A673 (cell line): ENCODE measurements at regions not wholly inside any gene's neighbourhood (a gene's known extent, or its start where the extent isn't known, plus 50 kb on each side); places are given as distances from the start of the nearest gene placed in this dataset.

Experiments used
- CTCF ChIP-seq: fragments of 300-800, 200-600 bp; sonication (generic); conservative IDR thresholded peaks from 2 replicates; pipeline ENCODE4 v1.5.1; 2017; ENCODE audit warnings: low read depth, mild to moderate bottlenecking, antibody characterized with exemption, low read length, moderate library complexity, mixed read lengths
- EZH2 ChIP-seq: fragments of 200-600 bp; sonication (generic); IDR thresholded peaks from 2 replicates; pipeline ENCODE4 v1.6.1; 2017; ENCODE audit warnings: borderline replicate concordance, low read depth, mild to moderate bottlenecking, mixed read lengths, antibody characterized with exemption, low read length; ENCODE audit not compliant: poor library complexity, severe bottlenecking

DNA sequence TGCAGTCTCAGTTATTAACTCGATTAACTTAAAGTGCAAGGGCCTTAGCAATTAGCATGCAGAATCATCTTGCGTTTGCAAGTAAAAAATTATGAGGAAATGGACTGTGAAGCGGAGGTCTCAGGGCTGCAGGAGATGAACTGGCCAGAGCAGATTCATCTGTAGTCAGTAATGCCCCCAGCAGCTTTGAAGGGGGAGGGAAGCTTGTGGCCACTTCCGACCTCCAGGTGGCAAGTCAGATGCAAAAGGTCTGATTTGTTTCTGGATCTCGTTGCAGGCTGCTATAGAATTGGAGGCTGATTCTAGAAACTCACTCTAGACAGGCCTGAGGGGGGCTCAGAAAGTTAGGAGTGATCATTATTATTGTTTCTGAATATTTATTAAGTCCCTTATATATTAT, 107.4 kb upstream of the RGS6 start:
- no peak for TF ChIP-seq CTCF
- no peak for TF ChIP-seq EZH2
